ENCODE measurements at regions not wholly inside any gene's neighbourhood (a gene's known extent, or its start where the extent isn't known, plus 50 kb on each side); places are given as distances from the start of the nearest gene placed in this dataset.

DNA sequence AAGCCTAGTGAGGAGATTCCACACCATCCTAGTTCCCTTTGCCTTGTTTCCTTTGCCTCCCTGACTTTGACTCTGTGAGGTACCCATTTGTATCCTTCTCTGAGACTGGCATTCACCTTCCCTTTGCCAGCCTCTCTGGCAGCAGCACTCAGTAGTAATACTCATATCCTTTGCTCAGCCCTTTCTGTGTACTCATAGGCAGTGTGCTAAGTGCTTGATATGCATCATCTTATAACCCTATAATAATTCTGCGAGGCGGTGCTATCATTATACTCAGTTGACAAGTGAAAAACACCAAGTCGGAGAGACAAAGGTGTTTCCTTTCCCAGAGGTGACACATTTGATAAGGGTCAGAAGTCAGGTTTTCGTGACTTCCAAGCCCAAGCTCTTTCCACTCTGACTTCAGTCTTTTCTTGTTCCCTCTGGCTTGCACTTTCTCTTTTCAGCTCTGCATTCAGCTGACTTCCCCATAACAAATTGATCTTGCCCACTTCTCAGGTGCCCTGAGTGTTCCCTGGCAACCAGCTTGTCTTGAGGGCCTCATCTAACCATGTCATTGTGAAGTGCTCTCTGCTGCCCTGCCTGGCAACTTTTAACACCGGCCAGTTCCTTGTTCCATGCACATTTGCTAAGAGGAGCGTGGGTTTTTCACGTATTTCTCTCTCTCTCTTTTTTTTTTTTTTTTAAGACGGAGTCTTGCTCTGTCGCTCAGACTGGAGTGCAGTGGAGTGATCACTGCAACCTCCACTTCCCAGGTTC lies 94.5 kb upstream of the UPP2 start:
- DNase-seq, result peak; percentile 79

DNA sequence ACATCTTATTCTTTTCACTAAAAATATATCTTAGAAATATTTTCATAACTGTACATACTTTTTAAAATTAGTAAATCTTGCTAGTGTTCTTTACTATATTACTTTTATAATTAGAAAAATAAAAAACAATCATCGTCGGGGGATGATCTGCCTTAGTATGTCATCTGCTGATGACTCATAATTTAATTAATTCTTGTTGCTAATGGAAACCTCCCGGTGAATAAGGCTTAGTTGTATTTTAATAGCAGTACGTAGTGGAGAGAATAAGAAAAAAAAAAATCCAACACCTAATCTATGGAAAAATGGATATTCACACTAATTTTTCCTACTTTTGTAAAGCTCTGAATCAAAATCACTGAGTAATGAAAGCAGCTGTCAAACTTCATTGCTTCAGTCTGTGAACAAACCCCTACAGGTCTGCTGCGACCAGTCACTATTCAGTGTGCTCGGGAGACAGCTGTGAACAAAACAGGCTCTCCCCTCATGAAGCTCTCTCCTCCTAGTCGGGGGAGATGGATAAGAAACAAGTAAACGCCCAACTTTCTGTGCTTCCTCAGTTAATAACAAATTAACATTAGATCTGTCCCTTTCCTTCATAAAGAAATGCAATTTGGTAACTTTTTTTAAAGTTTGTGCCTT lies 97.4 kb upstream of the UPP2 start:
- no peak for DNase-seq

DNA sequence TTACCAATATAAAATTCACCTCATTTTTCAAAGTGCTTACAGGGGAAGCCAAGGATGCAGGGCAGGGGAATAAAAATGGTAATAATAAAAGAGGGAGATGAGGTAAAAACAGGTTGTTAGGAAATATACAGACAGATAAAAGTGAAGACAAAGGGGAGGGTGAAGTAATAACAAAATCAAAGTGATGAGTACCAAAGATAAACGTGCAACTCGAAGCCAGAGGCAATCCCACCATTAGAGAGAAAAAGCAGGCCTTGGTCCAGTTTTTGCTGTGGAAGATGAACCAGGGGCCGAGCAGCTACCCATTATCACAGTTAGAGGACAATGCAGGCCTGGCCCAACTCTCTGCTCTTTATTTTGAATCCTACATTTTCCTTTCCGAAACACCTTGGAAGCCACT lies 99.6 kb upstream of the UPP2 start:
- no peak for DNase-seq

DNA sequence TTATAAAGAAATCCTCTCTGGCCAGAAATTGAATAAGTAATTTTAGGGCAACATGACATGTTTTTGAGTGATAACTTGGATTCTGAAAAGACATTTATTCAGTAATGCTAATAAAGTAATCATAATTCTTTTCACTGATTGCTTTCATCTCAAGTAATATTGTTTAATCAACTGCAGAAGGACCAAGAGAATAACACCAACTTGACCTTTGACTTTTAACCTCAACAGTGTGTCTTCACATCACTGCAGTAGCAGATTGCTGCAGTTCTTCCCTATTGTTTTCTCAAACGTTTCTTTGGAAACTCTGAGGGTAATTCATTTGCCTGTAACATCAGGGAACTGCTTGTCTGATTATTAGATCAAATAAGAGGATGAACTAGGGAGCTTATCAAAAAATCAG lies 104.9 kb upstream of the UPP2 start:
- no peak for DNase-seq

DNA sequence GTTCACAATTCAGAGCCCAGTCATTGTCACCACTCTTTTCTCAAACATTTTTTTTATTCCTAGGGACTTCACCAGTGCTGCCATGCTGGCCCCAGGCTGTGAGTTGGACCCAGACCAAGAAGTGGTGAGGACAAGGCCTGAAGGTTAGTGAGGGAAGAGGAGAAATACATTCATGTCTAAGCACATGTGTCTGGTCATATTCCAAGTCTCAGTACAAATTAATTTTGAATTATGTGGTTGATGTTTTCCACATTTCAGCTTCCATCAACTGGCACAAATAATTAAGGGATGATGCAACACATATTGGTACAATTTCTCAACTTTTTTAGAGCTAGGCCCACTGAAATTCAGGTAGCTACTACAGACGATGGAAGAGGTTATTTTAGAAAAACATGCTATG lies 106.6 kb upstream of the UPP2 start:
- DNase-seq, result no peak

DNA sequence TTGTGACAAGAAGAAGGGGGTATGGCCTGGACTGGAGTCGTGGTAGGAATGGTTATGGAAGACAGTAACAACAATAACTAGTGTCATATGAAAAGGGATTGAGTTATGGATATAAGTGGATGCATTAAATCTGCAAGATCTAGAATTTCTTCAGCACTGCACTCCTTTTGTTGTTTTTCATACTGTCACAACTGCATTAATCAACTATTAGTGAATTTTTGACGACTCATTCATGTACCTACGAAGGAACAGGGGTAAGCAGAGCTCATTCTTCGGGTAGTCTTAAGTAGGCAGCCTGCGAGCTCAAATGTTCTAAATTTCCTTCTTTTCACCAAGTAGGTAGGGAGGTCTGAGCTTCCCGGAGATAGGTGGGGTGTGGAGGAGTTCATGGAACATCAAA lies 109.7 kb upstream of the UPP2 start:
- no peak for DNase-seq

DNA sequence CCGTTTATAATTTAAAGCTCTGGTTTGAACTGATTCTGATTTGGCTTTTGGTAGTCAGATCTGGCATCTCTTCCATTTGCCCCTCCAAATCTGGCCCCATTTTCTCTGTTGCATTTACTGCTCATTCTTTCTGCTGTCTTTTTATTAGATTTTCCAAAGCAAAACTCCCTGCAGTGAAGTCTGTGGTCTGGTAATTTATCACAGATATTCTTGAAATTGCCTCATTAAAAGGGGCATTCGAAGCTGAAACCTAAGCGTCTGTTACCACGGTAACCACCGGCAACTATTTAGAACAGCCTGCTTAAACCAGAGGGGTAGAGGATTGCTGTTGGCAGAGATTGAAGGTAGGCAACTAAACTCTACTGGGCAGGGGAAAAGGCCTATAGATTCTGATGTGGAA lies 111.5 kb upstream of the UPP2 start:
- DNase-seq, result no peak

DNA sequence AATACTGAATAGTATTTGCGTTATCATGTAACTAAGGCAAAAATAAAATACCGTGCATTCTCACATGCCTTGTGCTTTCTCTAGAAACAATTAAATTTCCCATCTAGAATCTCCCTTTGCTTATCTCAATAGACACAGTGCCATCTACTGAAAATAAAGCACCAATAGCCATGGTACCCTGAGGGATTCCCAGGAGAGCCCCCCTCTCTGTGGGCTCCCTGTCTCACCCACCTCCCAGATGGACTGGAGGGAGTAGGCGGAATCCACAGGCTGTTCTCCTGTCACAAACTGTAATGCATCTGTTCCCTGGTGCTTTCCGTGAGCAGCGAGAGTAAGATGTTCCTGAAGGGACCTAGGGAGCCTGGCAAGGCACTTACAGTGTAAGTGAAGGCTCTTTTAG lies 112.4 kb upstream of the UPP2 start:
- DNase-seq, result no peak

DNA sequence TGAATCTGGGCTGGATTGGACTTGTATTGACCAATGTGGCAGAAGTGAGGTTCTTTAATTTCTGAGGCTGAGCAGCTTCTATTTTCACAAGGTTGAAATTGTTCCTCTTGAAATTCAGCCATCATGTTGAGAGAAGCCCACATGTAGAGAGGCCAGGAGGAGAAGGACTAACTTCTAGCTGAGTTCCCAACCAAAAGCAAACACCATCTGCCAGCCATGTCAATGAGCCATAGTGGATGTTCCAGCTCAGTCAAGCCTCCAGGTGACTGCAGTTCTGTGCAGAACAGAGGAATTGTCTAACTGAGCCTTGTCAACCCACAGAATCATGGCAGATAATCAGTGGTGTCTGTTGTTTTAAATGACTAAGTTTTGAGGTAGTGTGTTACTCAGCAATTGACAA lies 110.6 kb upstream of the ACVR1 start:
- no peak for DNase-seq

DNA sequence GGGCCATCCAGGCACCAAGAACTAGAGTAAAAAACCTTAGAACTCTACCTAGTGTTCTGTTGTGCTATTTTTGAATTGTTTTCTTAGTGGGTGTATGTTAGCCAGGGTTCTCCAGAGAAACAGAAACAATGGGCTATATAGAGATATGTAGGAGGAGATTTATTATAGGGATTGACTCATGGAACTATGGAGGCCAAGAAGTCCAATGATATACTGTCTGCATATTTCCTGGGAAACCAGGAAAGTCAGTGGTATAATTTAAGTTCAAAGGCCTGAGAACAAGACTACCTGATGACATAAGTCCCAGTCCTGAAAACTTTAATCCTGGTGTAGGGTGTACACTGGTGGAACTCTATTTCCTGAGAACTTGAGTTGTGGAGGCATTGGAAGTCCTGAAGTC lies 108.7 kb upstream of the ACVR1 start:
- no peak for DNase-seq

DNA sequence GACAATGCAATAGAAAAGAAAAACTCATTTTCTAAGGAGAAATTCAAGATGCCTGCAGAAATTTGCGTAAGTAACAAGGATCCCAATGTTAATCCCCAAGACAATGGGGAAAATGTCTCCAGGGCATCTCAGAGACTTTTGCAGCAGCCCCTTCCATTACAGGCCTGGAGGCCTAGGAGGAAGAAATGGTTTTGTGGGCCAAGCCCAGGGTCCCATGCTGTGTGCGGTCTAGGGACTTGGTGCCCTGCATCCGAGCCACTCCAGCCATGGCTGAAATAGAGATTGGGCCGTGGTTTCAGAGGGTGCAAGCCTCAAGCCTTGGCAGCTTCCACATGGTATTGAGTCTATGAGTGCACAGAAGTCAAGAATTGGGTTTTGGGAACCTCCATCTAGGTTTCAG lies 103.9 kb upstream of the ACVR1 start:
- no peak for DNase-seq

DNA sequence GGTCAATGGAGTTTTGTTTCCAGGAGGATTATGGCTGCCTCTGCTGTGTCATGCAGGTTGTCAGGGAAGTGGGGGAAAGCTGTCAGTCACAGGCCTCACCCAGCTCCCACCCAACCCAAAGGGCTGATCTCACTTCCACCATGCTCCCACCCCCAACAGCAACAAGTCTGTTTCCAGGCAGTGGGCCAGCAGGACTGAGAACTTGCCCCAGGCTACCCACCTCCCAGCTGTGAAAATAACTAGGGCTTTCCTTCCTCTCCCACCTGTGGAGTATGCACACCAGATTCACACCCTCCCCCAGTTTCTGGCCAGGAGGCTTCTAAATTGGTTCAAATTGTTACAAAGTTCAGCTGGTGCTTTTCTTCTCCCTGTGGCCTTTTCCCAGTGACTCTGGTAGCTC lies 95.6 kb upstream of the ACVR1 start:
- peak; percentile 13 for DNase-seq

DNA sequence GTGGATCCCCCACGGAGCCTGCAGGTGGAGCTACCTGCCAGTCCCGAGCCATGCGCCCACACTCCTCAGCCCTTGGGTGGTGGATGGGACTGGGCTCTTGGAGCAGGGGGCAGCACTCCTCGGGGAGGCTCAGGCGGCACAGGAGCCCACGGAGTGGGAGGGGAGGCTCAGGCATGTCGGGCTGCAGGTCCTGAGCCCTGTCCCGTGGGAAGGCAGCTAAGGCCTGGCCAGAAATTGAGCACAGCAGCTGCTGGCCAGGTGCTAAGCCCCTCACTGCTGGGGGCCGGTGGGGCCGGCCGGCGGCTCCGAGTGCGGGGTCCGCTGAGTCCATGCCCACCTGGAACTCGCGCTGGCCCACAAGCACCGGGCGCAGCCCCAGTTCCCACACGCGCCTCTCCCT lies 91.7 kb upstream of the ACVR1 start:
- DNase-seq, result no peak

DNA sequence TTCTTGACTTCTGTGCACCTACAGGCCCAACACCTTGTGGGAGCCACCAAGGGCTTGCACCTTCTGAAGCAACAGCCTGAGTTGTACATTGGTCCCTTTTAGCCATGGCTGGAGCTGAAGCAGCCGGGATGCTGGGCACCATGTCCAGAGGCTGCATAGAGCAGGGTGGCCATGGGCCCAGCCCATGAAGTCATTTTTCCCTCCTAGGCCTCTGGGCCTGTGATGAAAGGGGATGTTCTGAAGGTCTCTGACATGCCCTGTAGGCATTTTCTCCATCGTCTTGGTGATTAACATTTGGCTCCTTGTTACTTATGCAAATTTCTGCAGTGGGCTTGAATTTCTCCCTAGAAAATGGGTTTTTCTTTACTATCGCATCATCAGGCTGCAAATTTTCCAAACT lies 83.1 kb upstream of the ACVR1 start:
- DNase-seq, result no peak

DNA sequence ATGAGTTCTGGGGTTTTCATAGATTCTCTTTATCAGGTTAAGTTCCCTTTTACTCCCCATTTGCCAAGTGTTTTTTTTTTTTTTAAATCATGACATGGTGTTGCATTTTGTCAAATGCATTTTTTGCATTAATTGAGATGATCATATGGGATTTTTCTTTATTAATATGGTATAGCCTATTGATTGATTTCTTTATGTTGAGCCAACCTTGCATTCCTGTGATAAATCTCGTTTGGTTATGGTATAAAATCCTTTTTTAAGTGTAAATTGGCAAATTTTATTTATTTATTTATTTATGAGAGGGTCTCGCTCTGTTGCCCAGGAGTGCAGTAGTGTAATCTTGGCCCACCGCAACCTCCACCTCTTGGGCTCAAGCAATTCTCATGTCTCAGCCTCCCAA lies 81.5 kb upstream of the ACVR1 start:
- DNase-seq, result no peak

DNA sequence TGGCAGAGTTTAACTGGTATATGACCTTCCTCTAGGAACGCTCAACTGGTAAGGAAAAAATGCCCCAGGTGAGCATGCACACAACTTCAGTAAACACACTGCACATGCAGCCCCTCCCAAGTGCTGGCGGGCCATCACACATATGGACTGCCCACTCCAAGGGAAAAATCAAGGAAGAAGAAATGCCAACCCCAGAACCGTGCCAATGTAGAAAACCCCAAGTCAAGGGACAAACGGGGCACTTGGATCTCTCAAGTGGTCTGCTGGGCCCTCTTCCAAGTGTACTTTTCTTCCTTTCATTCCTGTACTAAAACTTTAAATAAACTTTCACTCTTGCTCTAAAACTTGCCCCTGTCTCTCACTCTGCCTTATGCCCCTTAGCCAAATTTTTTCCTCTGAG lies 76.4 kb upstream of the ACVR1 start:
- DNase-seq, result no peak

DNA sequence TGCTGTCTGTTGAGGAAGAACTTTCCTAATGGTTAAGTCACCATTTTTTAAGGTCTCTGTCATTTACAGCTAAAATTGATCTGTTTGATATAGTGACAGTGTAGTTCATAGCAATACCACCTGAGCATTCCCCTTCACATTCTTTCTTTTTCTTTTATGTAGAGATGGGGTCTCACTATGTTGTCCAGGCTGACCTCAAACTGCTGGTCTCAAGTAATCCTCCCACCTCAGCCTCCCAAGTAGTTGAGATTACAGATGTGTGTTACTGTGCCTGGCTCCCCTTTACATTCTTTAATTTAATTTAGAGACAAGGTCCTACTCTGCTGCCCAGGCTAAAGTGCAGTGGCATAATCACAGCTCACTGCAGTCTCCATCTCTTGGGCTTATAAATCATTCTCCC lies 72.7 kb upstream of the ACVR1 start:
- DNase-seq, result no peak

DNA sequence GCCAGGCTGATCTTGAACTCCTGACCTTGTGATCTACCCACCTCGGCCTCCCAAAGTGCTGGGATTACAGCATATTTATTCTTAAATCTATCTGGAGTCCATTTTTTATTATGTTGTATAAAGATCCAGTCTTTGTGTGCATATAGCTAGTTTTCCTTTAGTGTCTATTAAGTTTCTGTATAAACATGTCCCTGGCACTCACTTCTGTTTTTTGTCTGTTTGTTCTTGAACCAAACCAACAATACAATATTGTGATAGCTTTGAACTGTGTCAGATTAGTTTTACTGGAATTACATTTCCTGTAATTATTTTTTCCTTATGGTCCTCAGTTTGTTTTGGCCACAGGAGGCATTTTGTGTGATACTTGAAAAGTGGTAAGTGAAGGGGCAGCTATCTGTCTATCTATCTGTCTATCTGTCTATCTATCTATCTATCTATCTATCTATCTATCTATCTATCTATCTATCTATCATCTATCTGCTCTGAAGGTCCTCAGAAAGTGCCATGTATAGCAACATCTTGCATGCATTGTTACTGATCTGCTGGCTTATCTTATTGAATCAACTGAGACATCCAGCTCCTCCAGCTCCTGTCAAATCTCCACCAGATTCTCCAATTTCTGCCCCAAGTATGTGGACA lies 70.9 kb upstream of the ACVR1 start:
- DNase-seq, result no peak

DNA sequence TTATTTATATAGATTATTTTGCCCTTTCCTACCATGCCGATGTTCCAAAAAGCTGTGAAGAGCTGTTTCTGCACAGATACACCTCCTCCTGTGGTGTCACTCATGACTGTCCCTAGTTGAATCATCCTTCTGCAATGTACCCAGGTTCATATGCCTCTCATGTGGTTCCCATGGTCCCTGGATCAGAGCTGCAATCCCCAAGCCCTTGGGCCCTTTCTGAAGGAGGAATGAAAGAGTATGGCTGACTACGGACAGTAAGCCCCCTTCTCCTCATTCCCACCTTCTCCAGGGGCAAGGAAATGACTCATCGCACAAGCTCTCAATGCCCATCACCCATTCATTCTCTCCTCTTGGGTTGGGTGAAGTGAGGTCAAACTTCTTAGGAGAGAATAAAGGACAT lies 63.9 kb upstream of the ACVR1 start:
- no peak for DNase-seq

DNA sequence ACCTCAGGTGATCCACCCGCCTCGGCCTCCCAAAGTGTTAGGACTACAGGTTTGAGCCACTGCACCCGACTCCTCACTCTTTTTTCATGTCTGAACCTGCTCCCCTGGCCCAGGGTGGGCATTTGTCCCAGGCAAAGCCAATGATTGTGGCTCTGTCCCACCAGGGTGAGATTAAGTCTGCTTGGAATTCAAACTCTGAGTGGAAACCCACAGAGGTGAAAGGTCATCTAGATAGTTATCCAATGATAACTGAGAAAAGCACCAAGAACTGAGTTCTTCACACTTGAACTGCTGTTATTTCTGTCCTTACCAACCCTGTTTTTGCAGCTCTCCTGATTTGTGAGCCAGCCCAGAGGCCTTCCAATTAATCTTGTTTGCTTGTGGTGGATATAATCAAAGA lies 62.4 kb upstream of the ACVR1 start:
- no peak for DNase-seq

DNA sequence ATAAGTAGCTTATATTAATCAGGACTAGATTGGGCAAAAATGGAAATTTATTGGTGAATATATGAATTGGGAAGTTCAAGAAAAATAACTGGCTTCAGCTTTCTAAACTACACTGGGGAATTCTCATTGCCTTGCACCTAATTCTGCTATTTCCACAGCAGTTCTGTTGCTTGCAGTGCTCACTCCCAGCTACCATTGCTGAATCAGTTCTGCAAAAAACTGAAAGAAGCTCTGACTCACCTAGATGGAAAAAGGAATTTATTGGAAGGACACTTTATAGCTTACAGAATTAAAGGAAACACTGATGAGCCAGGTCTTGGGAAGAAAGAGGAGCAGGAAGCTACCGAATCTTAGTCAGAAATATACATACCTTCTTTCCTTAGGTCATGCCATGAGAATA lies 60.3 kb upstream of the ACVR1 start:
- DNase-seq, result no peak

DNA sequence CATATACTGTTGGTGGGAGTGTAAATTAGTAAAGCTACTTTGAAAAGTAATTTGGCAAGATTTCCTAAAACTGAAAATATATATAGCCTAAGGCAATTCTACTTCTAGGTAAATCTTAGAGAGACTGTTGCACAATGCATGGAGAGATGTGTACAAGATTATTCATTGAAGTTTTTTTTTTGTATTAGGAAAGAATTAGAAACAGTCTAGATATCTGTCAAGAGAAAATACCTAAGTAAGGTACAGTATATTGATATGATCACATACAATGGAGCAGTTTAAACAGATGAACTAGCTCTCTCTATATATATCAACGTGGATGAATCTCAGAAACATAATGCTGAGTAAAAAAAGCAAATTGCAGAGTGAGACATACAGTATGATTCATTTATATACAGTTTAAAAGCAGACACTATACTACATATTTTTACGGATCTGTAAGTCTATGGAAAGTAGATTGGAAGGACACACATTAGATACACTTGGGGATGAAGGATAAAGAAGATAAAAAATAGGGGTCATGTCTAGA lies 59.3 kb upstream of the ACVR1 start:
- no peak for DNase-seq

DNA sequence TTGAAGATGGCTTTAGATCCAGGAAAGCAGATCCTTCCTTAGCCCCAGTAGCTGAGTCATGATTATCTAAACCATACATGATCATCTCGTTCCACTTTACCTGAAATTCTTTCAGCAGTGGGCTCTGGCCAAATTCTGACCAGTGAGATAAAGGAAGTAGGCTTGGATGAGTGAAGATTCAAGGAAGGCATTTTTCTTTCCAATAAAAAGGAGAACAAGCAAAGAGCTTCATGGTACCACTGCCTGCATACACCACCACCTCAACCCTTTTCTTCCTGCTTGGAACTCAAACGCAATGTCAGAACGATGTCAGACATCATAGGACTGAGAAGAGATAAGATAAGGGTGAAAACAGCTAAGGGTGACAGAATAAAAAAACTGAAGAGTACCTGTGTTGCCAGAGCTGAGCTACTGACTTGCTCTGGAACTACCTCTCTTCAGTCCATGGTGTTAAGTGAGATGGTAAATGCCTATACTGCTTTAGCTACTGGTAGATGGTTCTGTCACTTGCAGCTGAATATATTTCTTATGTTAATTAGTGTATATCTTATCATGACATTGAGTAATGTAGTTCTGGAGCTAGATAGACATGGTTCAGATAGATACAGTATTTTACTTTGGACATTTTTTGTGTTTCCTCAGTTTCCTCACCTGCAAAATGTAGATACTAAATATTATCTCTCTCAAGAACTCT lies 58.7 kb upstream of the ACVR1 start:
- DNase-seq, result no peak
